NOMO-1 (cell line): ENCODE measurements at regions not wholly inside any gene's neighbourhood (a gene's known extent, or its start where the extent isn't known, plus 50 kb on each side); places are given as distances from the start of the nearest gene placed in this dataset.
"Not testable (repeated sequence)": the region's sequence is repeated elsewhere in the genome, so short reads cannot be mapped to it uniquely, and the experiment has no call there.

Experiments
- DNase-seq, 2 experiments: peaks; one replicate each; lab custom pipeline; 2025; ENCODE audit not compliant: unreplicated experiment in 2 of 2; lab: John Stamatoyannopoulos, UW

DNA sequence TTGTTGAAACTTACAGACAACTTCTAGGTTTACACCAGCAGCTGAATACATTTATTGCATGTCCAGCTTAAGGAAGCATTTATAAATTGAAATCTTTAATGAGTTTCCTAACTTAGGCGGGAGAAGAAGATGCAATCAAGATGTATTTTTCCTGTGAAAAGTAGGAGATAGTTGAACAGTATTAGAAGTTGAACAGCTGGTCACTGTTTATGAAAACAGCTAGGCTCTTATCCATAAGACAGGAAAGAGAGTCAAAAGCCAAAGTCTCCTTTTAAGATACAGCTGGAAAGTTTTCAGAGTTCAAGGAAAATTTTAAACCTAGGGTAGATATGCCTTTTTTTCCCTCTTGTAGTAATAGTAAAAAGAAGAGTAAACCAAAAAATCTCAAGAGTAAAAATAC is 236.1 kb upstream of the FERD3L start:
- no peak for DNase-seq

DNA sequence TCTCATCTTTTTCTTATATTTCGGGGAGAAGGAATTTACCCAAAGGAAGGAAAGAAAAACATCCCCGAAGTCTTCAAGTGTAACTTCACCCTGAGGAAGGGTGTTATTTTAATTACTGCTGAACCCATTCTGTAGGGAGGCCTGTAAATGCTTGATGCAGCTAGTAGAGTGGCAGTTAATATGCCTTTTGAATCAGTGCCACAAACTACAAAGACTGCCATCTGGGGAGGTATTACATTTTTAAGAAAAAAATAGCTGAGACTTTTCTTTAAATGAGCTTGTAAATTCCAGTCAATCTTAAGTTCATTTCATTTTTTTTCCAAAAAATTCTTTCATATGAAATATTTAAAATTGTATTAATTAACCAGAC is 233.1 kb upstream of the FERD3L start:
- no peak for DNase-seq

DNA sequence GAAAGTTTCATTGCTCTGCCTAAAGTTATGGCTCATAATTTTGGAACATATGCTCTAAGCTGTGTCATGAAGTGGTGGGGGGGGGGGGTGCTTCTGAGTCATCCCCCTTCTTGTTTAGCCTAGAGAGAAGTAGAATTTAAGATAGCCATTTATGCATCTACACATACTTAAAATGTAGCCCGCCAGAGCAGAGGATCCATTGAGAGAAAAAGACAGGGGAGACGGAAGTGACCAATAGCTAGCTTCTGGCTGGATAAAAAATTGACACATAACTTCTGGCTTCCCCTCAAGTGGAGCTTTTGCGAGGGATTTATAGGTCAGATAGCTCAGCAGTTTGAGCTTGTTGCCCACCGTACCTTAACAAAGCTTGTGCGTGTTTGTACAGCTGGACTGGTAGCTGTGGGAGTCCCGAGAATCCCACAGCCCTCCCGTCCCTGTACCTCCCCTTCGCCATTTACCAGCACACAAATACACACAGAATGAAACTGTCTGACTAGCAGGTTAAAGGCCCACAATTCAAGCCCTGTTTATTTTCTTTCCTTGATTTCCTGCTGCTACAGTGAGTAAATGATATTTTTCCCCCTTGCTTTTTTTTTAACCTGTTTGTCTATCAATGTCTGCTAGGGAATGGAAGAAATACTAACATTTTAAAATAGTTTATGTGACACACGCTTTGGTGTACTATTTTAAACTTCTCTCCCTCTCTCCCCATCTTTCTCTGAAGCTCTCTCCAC is 232.6 kb upstream of the FERD3L start:
- DNase-seq, result no peak

DNA sequence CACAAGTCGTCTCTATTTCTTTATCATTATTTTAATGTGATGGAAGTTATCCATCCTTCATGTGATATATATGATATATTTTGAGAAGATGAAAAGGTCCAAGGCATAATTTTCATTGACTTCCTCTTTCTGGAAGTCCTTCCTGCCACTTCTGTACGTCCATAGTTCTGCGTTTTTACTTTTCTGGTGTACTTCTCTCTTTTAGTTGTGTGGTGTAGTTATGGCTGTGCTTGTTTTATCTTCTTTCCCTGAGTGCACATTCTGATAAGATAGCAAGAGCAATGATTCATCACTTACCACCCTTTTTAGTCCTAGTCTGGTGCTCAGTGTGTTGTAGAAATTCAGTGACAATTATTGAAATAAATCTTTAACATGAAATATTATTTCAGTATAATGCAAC is 231.3 kb upstream of the FERD3L start:
- DNase-seq, result peak; percentile 0 to 7

DNA sequence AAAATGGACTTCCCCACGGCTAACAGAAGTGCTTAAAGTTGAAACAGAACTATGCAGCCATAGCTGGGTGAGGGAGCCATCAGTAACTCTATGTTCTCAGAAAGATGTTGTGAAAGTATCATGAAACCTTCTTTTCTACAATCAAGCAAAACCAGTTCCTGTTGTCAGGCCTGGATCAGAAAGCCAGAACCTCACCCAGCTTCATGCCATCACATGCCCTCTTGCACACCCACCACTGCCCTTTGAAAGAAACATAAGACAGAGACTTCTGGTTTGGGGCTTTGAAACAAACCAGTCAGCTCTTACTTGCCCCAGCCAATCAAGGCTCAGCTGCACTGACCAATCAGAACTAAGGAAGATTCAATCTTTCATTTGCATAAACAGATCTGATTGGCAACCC is 230.8 kb upstream of the FERD3L start:
- DNase-seq, result no peak

DNA sequence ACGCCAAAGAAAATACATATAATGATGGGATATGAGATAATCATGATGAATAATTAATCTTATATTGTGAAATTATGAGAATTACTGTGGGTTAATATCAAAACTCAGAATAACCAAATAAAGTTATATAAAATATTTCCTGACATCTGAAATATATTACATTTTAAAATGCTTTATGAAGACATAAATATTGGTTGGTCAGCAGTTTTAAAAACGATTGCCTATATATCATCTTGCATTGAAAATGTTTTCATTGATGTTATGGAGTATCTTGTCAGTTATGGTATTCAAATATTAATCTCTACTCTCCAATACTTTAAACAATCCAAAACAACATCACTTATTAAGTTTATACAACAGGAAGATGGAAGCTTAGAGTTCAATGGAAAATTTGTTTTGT is 228.1 kb upstream of the FERD3L start:
- no peak for DNase-seq

DNA sequence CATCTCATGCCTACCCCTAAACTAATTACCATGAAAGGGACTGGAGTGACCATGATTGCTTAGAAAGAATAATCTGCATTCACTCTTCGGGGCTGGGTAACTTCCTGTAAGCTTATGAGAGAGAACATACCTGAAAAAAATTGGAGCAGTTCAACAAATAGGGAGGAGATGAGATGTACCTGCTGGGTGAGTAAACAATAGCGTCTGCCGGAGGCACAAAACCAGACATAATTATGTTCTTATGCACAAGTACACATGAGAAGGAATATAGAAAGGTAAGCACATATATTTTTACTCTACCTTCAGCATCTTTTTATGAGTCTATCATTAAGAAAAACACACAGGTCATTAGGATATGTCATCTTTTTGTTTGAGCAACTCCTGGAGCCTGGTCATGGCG is 224.6 kb upstream of the FERD3L start:
- DNase-seq, result no peak

DNA sequence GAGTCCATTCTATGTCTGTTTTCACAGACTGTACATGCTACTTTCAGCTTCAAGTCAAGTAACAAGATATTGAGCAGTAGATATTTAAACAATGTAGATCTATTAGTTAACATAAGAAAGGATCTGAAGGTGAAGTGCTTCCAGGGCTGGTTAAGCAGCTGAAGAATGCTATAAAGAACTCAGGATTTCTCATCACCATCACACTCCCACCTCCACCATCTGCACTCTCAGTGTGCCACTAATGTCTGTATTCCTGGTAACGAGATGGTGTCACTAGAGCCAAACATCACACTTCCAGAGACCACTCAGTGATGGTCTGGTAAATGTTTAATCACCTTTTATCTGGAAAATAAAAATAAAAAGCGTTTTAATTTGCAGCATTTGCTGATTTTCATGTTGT is 224.0 kb upstream of the FERD3L start:
- DNase-seq, result no peak

DNA sequence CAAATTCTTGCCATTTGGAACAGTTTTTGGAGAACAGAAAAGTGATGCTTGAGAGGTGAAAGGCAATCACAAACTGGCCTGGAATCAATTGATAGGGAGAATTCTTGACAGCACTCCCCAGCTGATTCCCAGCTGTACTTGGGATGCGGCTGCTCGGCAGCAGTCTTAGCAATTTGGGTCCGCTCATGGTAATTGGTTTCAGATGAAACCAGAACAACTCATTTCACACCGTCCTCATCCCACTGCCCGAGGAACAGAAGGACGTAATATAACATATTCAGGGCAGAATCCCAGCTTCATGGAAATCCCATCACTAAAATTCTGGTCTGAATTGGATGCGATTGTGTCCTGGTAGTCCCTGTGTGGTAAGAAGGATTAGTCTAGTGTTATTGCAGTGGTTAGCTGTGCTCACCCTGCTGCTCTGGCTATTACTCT is 223.3 kb upstream of the FERD3L start:
- DNase-seq, result no peak

DNA sequence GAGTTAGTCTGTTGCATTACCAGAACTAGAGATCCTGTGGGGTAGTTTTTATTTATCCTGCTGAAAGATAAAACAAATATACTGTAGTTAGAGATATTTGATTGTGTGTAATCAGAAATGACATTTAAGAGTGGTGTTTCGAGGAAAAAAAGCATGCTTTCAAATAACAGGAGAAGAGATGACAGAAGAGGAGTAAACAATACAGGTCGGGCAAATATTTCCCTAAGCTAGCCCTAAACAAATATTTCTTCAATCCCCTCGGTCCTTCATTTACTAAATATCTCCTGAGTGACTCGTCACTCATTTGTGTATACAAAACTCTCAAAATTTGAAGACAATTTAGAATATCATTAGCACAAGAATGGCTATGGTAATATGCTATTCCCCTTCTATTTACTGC is 219.7 kb upstream of the FERD3L start:
- DNase-seq, result no peak

DNA sequence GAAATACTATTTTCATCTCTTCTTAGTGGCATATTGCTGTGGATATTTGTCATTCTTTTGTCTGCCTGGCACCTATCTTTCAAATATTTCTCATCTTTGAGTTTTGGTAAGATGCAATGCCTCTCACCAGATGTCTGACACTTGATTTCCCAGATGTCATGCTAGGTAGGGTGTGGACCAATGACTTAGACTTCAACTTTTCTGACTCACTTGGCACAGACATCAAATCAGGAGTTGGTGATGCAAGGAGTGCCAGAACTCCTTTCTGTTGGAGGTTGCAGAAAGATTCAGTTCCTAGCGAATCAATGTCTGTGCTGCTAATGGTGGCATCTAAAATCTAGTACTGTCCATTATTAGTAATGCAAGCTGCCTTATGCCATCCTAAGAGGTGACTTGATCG is 216.9 kb upstream of the FERD3L start:
- DNase-seq, result no peak

DNA sequence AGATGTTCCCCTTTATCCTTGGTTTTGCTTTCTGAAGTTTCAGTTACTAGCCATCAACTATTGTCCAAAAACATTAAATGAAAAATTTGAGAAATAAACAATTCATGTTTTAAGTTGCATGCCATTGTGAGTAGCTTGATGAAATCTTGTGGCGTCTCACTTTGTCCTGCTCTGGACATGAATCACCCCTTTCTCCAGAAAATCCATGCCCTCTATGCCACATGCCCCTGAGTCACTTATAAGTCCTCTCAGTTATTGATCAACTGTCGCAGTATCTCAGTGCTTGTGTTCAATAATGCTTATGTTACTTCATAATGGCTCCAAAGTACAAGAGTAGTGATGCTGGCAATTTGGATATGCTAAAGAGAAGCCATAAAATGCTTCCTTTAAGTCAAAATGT is 208.0 kb upstream of the FERD3L start:
- DNase-seq, result no peak

DNA sequence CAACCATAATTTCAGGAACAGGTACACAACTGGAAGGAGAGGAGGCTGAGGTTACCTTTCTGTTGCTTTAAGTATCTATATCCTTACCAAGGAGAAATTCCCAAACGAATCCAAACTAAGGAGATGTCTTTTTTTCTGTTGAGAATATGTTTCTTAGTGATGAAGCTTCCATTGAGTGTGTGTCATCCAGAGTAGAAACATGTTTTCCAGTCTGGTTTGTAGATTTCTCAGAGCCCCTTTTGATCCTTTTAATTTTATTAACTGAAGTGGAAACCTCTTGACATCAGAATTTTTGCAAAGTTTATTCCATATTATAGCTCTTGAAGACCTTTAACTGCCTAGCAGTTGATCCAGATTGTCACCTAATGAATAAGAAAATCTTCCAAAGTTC is 207.1 kb upstream of the FERD3L start:
- no peak for DNase-seq

DNA sequence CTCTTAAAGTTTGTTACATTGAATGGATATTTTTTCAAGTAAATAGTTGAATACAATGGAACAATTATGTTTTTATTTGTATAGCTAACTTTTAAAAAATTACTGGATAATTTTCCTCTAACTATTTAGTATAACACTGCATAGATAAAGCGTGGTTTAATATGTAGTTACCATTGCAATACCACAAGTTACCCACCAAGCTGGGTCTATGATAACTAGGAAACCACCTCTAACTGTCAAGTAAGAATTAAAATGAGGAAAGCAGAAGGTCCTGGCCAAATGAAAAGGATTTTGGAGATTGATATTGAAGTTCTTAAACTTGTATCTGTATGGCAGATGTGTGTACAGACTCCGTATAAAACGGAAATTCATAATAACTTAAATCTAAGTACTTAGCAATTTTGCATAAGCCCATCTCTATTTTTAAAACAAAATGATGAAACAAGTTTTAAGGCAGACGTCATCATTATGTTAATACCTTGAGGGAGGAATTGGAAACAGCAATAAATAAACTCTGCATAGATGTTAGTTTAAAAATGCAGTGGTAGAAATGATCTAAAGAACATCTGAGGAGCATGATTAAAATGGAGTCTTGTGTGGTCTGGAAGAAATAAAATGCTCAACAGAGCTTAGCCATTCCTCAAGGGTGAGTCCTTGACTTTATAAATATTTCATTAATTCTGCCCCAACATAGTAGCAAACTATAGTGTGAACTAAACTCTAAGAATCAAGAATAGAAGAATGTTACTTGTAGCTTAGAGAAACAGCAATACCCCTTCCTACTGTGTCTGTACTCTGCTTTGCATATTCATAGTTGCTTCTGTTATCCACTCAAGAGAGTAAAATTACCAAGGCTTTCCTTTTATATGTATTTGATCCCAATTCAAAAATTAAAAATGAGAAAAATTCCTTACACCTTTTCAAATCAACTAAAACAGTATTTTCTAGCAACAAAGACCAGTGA is 206.4 kb upstream of the FERD3L start:
- DNase-seq, result no peak

DNA sequence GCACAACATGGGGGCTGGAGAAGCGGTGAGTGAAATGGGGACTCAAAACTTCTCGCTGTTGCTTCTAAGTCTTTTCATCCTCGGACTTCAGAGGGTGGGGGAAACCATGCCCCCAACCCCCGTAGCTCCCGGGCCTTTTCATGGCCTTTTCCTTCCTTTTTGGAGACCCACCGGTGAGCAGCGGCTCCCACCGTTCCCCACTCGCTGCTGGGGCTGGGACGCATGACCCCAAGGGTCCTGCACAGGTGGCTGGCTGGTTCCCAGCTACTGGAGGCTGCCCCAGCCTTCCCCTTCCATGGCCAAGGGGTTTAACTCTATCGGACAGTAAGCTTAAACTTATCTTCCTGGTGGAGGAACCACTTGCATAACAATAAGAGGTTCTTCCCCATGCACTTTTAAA is 194.3 kb upstream of the FERD3L start:
- DNase-seq, result no peak

DNA sequence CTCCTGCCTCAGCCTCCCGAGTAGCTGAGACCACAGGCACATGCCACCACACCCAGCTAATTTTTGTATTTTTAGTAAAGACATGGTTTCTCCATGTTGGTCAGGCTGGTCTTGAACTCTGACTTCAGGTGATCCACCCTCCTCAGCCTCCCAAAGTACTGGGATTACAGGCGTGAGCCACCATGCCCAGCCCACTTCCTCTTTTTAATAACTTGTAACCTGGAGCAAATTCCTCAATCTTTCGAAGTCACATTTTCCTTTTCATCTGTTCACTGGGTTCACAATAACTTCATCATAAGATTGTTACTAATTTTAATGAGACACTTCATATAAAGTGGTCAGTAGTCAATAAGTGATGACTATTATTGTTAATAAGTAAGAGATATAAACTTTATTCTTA is 193.3 kb upstream of the FERD3L start:
- not testable (repeated sequence) for DNase-seq

DNA sequence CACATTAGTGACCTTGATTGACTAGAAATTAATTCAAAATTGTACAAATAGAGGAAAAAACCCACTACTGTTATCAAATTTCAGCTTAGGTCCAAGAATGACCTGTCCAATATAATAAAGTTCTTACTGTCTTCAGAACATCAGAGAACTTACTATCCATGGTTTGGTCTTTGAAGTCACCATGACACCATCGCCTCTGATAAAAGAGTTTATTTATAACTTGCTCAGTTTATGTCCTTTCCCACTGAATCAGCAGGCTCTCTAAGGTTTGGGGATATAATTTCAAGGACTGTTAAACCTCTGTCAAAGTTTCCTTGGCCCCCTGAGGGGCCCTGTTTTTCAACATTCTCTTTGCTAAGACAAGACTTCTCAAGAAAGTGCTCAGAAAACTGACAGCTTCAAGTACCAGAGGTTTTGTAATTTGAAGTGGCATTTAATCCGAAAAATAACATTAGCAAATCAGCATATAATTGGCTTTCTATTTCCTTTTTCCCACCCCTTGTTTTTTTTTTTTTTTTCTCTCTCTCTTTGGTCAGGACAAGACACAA is 191.7 kb upstream of the FERD3L start:
- no peak for DNase-seq

DNA sequence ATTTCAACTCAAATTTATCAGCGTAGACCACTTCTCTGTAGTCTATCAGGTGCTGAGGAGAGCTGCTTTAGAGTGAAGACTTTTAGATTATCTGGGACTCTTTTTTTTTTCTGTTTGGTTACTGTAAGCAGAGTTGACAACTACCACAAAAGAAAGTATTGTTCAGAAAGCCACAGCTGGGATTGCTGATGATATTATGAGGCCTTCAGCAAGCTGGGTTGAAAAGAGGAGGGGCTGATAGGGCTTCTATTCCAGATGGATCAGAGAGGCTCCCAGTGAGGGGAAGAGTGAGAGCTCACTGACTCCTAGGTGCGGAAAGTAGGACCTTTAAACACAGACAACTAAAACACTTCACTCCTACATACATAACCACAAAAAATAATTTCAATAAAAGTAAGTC is 188.5 kb upstream of the FERD3L start:
- DNase-seq, result no peak

DNA sequence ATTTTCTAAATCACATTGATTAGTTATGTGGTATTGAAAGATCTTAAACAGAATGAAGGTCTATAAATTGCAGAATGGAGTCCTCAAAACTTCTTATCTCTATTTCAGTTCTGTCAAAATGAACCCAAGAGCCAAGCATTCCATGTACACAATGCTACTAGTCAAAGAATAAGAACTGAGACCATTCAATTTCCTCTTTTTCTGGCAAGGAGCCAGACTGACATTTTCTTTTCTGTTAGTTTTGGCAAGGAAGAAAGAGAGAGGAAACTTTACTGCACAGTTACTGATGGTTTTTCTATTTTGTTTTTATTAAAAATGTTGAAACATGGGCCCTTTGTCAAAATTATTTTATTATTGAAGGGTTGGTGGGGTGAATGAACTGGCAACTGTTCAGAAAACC is 181.8 kb upstream of the FERD3L start:
- DNase-seq, result no peak

DNA sequence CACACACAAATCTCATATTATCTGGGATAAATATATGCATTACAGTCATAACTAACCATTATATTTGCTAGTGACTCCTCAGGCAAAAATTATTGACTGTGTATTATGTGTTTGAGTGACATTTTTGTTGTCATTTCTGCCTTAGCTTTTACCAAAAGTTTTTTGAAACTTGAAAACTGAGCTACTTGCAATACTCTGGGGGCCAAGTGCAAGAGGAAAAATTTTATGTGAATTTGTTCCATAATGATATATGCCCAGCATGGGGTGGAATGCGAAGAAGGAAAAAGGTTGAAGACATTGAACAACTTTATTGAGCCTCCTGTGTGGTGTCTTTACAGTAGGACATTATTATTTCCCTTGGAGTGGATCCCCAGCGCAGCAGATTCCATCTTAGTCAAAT is 176.8 kb upstream of the FERD3L start:
- no peak for DNase-seq

DNA sequence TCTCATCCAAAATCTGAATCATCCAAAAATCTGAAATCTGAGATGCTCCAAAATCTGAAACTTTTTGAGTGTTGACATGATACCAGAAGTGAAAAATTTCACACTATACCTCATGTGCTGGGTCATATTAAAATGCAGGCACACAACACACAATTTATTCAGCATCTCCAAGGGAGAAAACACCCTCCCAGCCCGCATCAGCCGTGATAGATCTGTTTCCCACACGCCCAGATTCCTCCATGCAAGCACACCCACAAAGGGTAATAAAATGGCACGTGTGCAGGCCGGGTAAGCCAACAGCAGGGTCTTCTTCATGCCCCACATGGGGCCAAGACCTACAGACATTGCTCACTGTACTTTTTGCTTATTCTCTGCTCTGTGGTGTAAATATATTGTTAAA is 173.1 kb upstream of the FERD3L start:
- no peak for DNase-seq

DNA sequence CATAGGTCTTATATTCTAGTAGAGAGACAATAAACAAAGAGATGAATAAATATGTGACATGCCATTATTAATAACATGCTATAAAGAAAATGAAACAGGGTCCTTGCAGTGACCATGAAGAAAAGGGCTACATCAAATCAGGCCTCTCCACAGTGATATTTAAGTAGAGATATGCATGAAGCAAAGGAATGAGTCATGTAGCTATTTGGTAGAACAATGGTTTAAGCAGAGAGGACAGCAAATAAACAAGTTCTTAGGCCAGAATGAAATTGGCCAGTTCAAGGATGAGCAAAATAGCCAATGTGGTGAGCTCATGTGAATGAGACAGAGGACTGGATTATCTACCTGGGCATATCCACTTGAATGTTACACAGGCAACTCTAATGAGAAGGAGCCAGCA is 172.2 kb upstream of the FERD3L start:
- DNase-seq, result no peak
